Esophagus squamous epithelium (tissue), 4 donors: ENCODE measurements at regions not wholly inside any gene's neighbourhood (a gene's known extent, or its start where the extent isn't known, plus 50 kb on each side); places are given as distances from the start of the nearest gene placed in this dataset.

Experiments used
- CTCF ChIP-seq, 6 experiments: fragments of 450-650 bp in 4 of 6; fragments of 200-600 bp in 2 of 6; sonication (generic) in 2 of 6; IDR thresholded peaks; one replicate each; pipeline ENCODE4 v1.5.1; 2016 to 2019; ENCODE audit warnings: antibody characterized with exemption in 6 of 6, mild to moderate bottlenecking in 4 of 6, moderate library complexity in 4 of 6
- POLR2A ChIP-seq, 4 donors: fragments of 450-650 bp; IDR thresholded peaks; one replicate each; pipeline ENCODE4 v1.6.1; 2017; ENCODE audit warnings: antibody characterized with exemption in 4 of 4, mild to moderate bottlenecking in 4 of 4, moderate library complexity in 3 of 4

GRCh38 chr10:78441010-78441409 is 407.3 kb downstream of the RPS24 start:
- TF ChIP-seq POLR2A (IDR thresholded peaks at IDR 0.05) (no peak), CTCF (IDR thresholded peaks at IDR 0.05) (no peak)
